SU-DHL-6 (cell line): ENCODE measurements at regions not wholly inside any gene's neighbourhood (a gene's known extent, or its start where the extent isn't known, plus 50 kb on each side); places are given as distances from the start of the nearest gene placed in this dataset.

ENCODE experiments used
- H2AFZ ChIP-seq: fragments of 200-600 bp; sonication (generic); 2 replicates; pipeline ENCODE4 v1.6.1; 2014; ENCODE audit warnings: low read depth, mild to moderate bottlenecking, moderate library complexity, mixed read lengths, antibody characterized with exemption, low read length; ENCODE audit not compliant: severe bottlenecking
- H3F3A ChIP-seq: fragments of 200-600 bp; shearing (Covaris generic); 2 replicates; pipeline ENCODE4 v1.6.0; 2016; ENCODE audit warnings: antibody characterized with exemption, mild to moderate bottlenecking; ENCODE audit not compliant: insufficient read depth
- H3K27ac ChIP-seq: fragments of 200-600 bp; sonication (generic); 2 replicates; pipeline ENCODE4 v1.5.1; 2016; ENCODE audit warnings: low read depth, mild to moderate bottlenecking, low read length, moderate library complexity, mixed read lengths
- H3K27me3 ChIP-seq: fragments of 200-600 bp; sonication (generic), shearing (Covaris generic); 2 replicates; pipeline ENCODE4 v1.6.0; 2014; ENCODE audit warnings: mild to moderate bottlenecking, low read length
- H3K36me3 ChIP-seq: fragments of 200-600 bp; sonication (generic); 2 replicates; pipeline ENCODE4 v1.6.1; 2014; ENCODE audit warnings: mild to moderate bottlenecking, low read length, mixed read lengths
- H3K4me2 ChIP-seq: fragments of 300-600, 200-600 bp; shearing (Covaris generic), sonication (generic); 2 replicates; pipeline ENCODE4 v1.6.0; 2014; ENCODE audit warnings: low read length, low read depth, mild to moderate bottlenecking; ENCODE audit not compliant: poor library complexity, severe bottlenecking
- H3K4me3 ChIP-seq: fragments of 200-600 bp; sonication (generic); 2 replicates; pipeline ENCODE4 v1.5.1; 2014; ENCODE audit warnings: antibody characterized with exemption, low read length, mild to moderate bottlenecking, mixed read lengths; ENCODE audit not compliant: insufficient read depth, poor library complexity, severe bottlenecking
- H3K79me2 ChIP-seq: fragments of 200-600 bp; sonication (generic); 2 replicates; pipeline ENCODE4 v1.6.1; 2014; ENCODE audit warnings: mild to moderate bottlenecking, low read length, moderate library complexity; ENCODE audit not compliant: insufficient read depth
- H3K9ac ChIP-seq: fragments of 200-600 bp; sonication (generic); 2 replicates; pipeline ENCODE4 v1.7.0; 2014; ENCODE audit warnings: mild to moderate bottlenecking, low read length
- H3K9me2 ChIP-seq: fragments of 200-600 bp; sonication (generic); replicated peaks from 2 replicates; pipeline ENCODE4 v1.6.1; 2014; ENCODE audit warnings: low read length; ENCODE audit not compliant: insufficient read depth
- H3K9me3 ChIP-seq: fragments of 200-600 bp; sonication (generic); 2 replicates; pipeline ENCODE4 v1.6.1; 2014; ENCODE audit warnings: low read length, mixed read lengths; ENCODE audit not compliant: insufficient read depth
- H4K20me1 ChIP-seq: fragments of 200-600 bp; sonication (generic); 2 replicates; pipeline ENCODE4 v1.6.1; 2014; ENCODE audit warnings: low read depth, mild to moderate bottlenecking, antibody characterized with exemption, low read length, moderate library complexity, mixed read lengths
- EZH2phosphoT487 ChIP-seq: fragments of 200-600 bp; sonication (generic), shearing (Covaris generic); conservative IDR thresholded peaks from 2 replicates; pipeline ENCODE4 v1.6.1; 2018; ENCODE audit warnings: mild to moderate bottlenecking, antibody characterized with exemption, low read length, moderate library complexity, mixed read lengths
- TF ChIP-seq, protein P1 (sequence below): fragments of 200-600 bp; sonication (generic); IDR thresholded peaks from one replicate; pipeline ENCODE4 v1.5.1; 2017; ENCODE audit warnings: antibody characterized with exemption, mild to moderate bottlenecking, low read length, moderate library complexity; ENCODE audit not compliant: insufficient read depth, poor library complexity, severe bottlenecking

DNA sequence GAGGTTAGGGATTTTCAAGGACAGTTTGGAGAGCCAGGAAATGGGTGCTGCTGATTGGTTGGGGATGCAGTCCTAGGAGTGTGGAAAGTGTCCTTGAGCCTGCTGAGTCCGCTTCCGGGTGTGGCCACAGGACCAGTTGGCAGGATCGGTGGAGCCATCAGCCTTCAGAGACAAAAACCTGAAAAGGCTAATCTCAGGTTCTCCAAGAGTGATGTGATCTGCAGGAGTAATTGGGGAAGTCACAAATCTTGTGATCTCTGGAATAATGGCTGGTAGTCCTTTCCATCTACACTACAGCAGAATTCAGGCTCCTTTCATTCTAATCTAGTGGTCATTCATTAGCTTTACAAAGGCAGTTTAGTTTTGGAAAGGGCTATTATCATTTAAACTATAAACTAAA lies 55.9 kb upstream of the BMP2K start:
- no peak overlapping the region for H3K4me2 ChIP-seq
- H3K27me3 ChIP-seq: no peaks in the 10 kb centered on the region
- TF ChIP-seq, protein P1, sequence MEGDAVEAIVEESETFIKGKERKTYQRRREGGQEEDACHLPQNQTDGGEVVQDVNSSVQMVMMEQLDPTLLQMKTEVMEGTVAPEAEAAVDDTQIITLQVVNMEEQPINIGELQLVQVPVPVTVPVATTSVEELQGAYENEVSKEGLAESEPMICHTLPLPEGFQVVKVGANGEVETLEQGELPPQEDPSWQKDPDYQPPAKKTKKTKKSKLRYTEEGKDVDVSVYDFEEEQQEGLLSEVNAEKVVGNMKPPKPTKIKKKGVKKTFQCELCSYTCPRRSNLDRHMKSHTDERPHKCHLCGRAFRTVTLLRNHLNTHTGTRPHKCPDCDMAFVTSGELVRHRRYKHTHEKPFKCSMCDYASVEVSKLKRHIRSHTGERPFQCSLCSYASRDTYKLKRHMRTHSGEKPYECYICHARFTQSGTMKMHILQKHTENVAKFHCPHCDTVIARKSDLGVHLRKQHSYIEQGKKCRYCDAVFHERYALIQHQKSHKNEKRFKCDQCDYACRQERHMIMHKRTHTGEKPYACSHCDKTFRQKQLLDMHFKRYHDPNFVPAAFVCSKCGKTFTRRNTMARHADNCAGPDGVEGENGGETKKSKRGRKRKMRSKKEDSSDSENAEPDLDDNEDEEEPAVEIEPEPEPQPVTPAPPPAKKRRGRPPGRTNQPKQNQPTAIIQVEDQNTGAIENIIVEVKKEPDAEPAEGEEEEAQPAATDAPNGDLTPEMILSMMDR: no peak
- TF ChIP-seq EZH2phosphoT487: no peak

DNA sequence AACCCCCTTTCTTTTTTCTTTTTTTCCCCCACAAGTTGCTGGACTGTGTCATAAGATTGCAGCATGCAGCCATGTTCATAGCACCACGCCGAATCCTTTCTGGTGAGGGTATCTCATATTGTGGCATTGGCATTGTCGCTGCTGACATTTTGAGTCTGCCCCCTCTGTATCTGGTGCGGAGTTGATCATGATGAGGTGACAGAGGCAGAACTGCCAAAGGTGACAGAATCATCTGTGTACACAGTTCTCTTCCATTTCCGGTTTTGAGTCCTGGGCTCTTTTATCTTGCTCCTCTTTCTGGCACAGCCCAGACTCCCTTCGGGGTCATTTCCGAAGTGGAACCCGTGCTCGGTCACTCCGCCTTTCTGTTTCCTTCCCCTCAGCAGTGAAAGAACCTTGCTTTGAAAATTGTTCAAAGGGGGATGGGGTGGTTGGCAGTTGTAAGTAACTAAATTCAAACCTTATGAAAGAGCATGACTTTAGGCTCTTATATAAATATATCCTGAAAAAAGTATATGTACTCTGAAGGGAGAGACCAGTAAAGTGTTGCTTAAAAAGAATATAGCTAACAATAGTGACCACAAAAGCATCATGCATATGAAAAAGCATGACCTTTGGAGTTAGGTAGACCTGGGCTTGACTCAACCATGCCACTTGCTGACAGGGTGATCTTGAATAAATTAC lies 55.0 kb upstream of the BMP2K start:
- Histone ChIP-seq H2AFZ (no peak overlapping the region), H3K27me3 (no peaks in the 10 kb centered on the region), H4K20me1 (no peaks in the 10 kb centered on the region), H3K4me3 (no peak overlapping the region), H3K27ac (no peak overlapping the region), H3K9me2 (no peaks in the 10 kb centered on the region), H3K4me2 (no peak overlapping the region), H3K9me3 (no peaks in the 10 kb centered on the region), H3F3A (no peaks in the 10 kb centered on the region), H3K79me2 (no peaks in the 10 kb centered on the region), H3K9ac (no peak overlapping the region), H3K36me3 (no peaks in the 10 kb centered on the region)
- TF ChIP-seq, protein P1: no peak
- no peak for TF ChIP-seq EZH2phosphoT487

More for the DNA sequence above, 55.9 kb upstream of the BMP2K start:
- no peaks in the 10 kb centered on the region for H3K79me2 ChIP-seq
- no peaks in the 10 kb centered on the region for H3K36me3 ChIP-seq
- no peaks in the 10 kb centered on the region for H3K9me3 ChIP-seq
- no peak overlapping the region for H3K4me3 ChIP-seq
- H2AFZ ChIP-seq: no peak overlapping the region
- no peaks in the 10 kb centered on the region for H3F3A ChIP-seq
- no peak overlapping the region for H3K9ac ChIP-seq
- H3K27ac ChIP-seq: no peak overlapping the region
- no peaks in the 10 kb centered on the region for H4K20me1 ChIP-seq
- no peaks in the 10 kb centered on the region for H3K9me2 ChIP-seq

DNA sequence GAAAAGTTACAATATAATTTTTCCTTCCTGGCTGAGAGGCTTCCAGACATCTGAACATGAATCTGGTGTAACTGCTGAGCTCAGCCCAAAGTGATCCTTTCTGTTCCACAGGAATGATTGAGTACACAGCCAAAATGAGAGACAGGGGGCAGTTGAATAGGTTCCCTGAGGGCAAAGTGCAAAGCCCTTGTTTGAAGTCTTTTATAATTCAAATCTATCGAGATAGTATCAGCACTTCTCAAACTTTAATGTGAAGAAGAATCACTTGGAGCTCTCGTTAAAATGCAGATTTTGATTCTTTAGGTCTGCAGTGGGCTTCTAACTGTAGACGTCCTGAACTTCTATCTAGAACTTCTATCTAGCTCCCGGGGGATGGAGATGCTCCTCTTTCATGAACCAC lies 54.4 kb upstream of the BMP2K start:
- Histone ChIP-seq H3F3A (no peaks in the 10 kb centered on the region), H3K9me2 (no peaks in the 10 kb centered on the region), H3K27me3 (no peaks in the 10 kb centered on the region), H3K9ac (no peak overlapping the region), H3K36me3 (no peaks in the 10 kb centered on the region), H4K20me1 (no peaks in the 10 kb centered on the region), H3K4me3 (no peak overlapping the region), H3K27ac (no peak overlapping the region), H3K79me2 (no peaks in the 10 kb centered on the region), H3K4me2 (no peak overlapping the region), H2AFZ (no peak overlapping the region), H3K9me3 (no peaks in the 10 kb centered on the region)
- TF ChIP-seq EZH2phosphoT487: no peak
- TF ChIP-seq, protein P1: no peak
